Gastrocnemius medialis (tissue), 4 donors: ENCODE measurements at regions not wholly inside any gene's neighbourhood (a gene's known extent, or its start where the extent isn't known, plus 50 kb on each side); places are given as distances from the start of the nearest gene placed in this dataset.

Source experiments
- CTCF ChIP-seq, 5 experiments: fragments of 450-650 bp in 3 of 5; fragments of 200-600 bp in 2 of 5; sonication (generic) in 2 of 5; IDR thresholded peaks in 4 of 5; conservative IDR thresholded peaks in 1 of 5; 1 replicate in 4 of 5; 2 replicates in 1 of 5; pipeline ENCODE4 v1.5.1; 2016 to 2019; ENCODE audit warnings: antibody characterized with exemption in 5 of 5, mild to moderate bottlenecking in 3 of 5, moderate library complexity in 3 of 5
- POLR2A ChIP-seq, 2 donors: fragments of 450-650 bp; IDR thresholded peaks; one replicate each; pipeline ENCODE4 v1.6.1; 2017; ENCODE audit warnings: antibody characterized with exemption in 2 of 2, mild to moderate bottlenecking in 2 of 2, moderate library complexity in 2 of 2

GRCh38 chr10:71077143-71077581 lies 135.2 kb upstream of the UNC5B start:
- TF ChIP-seq CTCF (IDR thresholded peaks at IDR 0.05 in 4 of 5, conservative IDR thresholded peaks at IDR 0.05 in 1 of 5) (no peak), POLR2A (IDR thresholded peaks at IDR 0.05) (no peak)
